Colonic mucosa (tissue), 4 donors: ENCODE measurements at regions not wholly inside any gene's neighbourhood (a gene's known extent, or its start where the extent isn't known, plus 50 kb on each side); places are given as distances from the start of the nearest gene placed in this dataset.
A peak's percentile ranks its signal among the peaks of the same experiment; 100 is the strongest.

ENCODE experiments used
- DNase-seq: peaks from one replicate; pipeline ENCODE4 v3.0.0-alpha.2; 2020
- H3K27ac ChIP-seq: fragments of 200-600 bp; one replicate; pipeline ENCODE4 v1.8.0; 2021
- H3K27me3 ChIP-seq: fragments of 200-600 bp; one replicate; pipeline ENCODE4 v1.8.0; 2021
- H3K36me3 ChIP-seq: fragments of 200-600 bp; one replicate; pipeline ENCODE4 v1.8.0; 2021
- H3K4me1 ChIP-seq: fragments of 200-600 bp; one replicate; pipeline ENCODE4 v1.8.0; 2021; ENCODE audit warnings: mild to moderate bottlenecking
- H3K4me3 ChIP-seq: fragments of 200-600 bp; one replicate; pipeline ENCODE4 v1.8.0; 2021
- H3K9ac ChIP-seq, 2 donors: one replicate each; pipeline ENCODE4 v1.7.0; 2013; ENCODE audit warnings: control low read depth in 2 of 2, low read depth in 2 of 2, low read length in 2 of 2
- H3K9me3 ChIP-seq: fragments of 200-600 bp; one replicate; pipeline ENCODE4 v1.8.0; 2021
- CTCF ChIP-seq: fragments of 200-600 bp; IDR thresholded peaks from one replicate; pipeline ENCODE4 v1.8.0; 2022; ENCODE audit warnings: antibody characterized with exemption, mild to moderate bottlenecking
- intact Hi-C: fragments of 100-400 bp; cut with DNase I; formaldehyde crosslinking; loops from one replicate; pipeline ENCODE4 v1.14.1; 2022
- donor health status: healthy.
- donor health status: DM: no; HTN: no; CAD: no.
- donor health status: DM: no; HTN: no; CAD: no.

GRCh38 chr7:91759205-91759863 lies 121.2 kb downstream of the MTERF1 start:
- Histone ChIP-seq H3K9ac (peak overlapping the region in 1 of 2 donors; percentile 26), H3K27me3 (no peaks in the 10 kb centered on the region), H3K9me3 (no peaks in the 10 kb centered on the region), H3K27ac (peak overlapping the region; percentile 55), H3K36me3 (no peaks in the 10 kb centered on the region), H3K4me1 (no peaks in the 10 kb centered on the region), H3K4me3 (no peak overlapping the region)
- TF ChIP-seq CTCF: no peak
- DNase-seq: peak; percentile 95
- intact Hi-C loops: no loop called here

- Histone ChIP-seq H3K27me3 (no peaks in the 10 kb centered on the region), H3K4me1 (no peaks in the 10 kb centered on the region), H3K27ac (no peak overlapping the region), H3K9me3 (no peaks in the 10 kb centered on the region), H3K36me3 (no peaks in the 10 kb centered on the region), H3K9ac (no peak overlapping the region), H3K4me3 (no peak overlapping the region)
- no peak for TF ChIP-seq CTCF
- intact Hi-C loops: no loop called here
- DNase-seq: no peak
Observed at GRCh38 chr7:91767820-91768219, 112.7 kb downstream of the MTERF1 start.

- H3K27me3 ChIP-seq: no peaks in the 10 kb centered on the region
- no peak for DNase-seq
- no peaks in the 10 kb centered on the region for H3K9me3 ChIP-seq
- H3K4me3 ChIP-seq: no peak overlapping the region
- no peaks in the 10 kb centered on the region for H3K4me1 ChIP-seq
- no peaks in the 10 kb centered on the region for H3K36me3 ChIP-seq
- intact Hi-C loops: loop anchor here (10.0 kb wide), 1 partner anchor 507 kb away; the partner anchor contains the start of gene FZD1
- H3K9ac ChIP-seq: no peak overlapping the region
- no peak overlapping the region for H3K27ac ChIP-seq
- TF ChIP-seq CTCF: no peak
Observed at GRCh38 chr7:91771394-91771793, 109.1 kb downstream of the MTERF1 start.

GRCh38 chr7:91771921-91772815 lies 108.3 kb downstream of the MTERF1 start:
- no peaks in the 10 kb centered on the region for H3K4me1 ChIP-seq
- no peak overlapping the region for H3K9ac ChIP-seq
- no peak overlapping the region for H3K27ac ChIP-seq
- DNase-seq: peak; percentile 36
- intact Hi-C loops: loop anchor here (10.0 kb wide), 1 partner anchor 507 kb away; the partner anchor contains the start of gene FZD1
- no peaks in the 10 kb centered on the region for H3K27me3 ChIP-seq
- H3K4me3 ChIP-seq: no peak overlapping the region
- no peaks in the 10 kb centered on the region for H3K36me3 ChIP-seq
- H3K9me3 ChIP-seq: no peaks in the 10 kb centered on the region
- TF ChIP-seq CTCF: no peak

- no peaks in the 10 kb centered on the region for H3K27me3 ChIP-seq
- no peaks in the 10 kb centered on the region for H3K4me1 ChIP-seq
- intact Hi-C loops: loop anchor here (10.0 kb wide), 1 partner anchor 511 kb away; the partner anchor contains the start of gene FZD1
- H3K4me3 ChIP-seq: no peak overlapping the region
- H3K9ac ChIP-seq: no peak overlapping the region
- no peaks in the 10 kb centered on the region for H3K36me3 ChIP-seq
- no peak for TF ChIP-seq CTCF
- no peak overlapping the region for H3K27ac ChIP-seq
- no peak for DNase-seq
- no peaks in the 10 kb centered on the region for H3K9me3 ChIP-seq
Observed at GRCh38 chr7:91776171-91776570, 104.3 kb downstream of the MTERF1 start.
